WTC11 (cell line): ENCODE measurements at regions not wholly inside any gene's neighbourhood (a gene's known extent, or its start where the extent isn't known, plus 50 kb on each side); places are given as distances from the start of the nearest gene placed in this dataset.

Experiments
- ATF1 ChIP-seq: sonication (generic); formaldehyde crosslinking; IDR thresholded peaks from 2 replicates; pipeline ENCODE4 v1.8.1; 2023; ENCODE audit warnings: mild to moderate bottlenecking, moderate library complexity, missing genetic modification reagents
- ATF3 ChIP-seq: sonication (generic); formaldehyde crosslinking; conservative IDR thresholded peaks from 2 replicates; pipeline ENCODE4 v1.8.1; 2022; ENCODE audit warnings: mild to moderate bottlenecking, missing genetic modification reagents
- ELF4 ChIP-seq: sonication (generic); formaldehyde crosslinking; IDR thresholded peaks from 2 replicates; pipeline ENCODE4 v1.8.1; 2022; ENCODE audit warnings: low read depth, mild to moderate bottlenecking, moderate library complexity, missing genetic modification reagents
- ESRRA ChIP-seq: sonication (generic); formaldehyde crosslinking; IDR thresholded peaks from 2 replicates; pipeline ENCODE4 v1.8.1; 2022; ENCODE audit warnings: mild to moderate bottlenecking, missing genetic modification reagents, borderline replicate concordance
- FOXJ3 ChIP-seq: sonication (generic); formaldehyde crosslinking; IDR thresholded peaks from 2 replicates; pipeline ENCODE4 v1.9.0; 2021; ENCODE audit warnings: missing genetic modification reagents, mild to moderate bottlenecking, borderline replicate concordance
- KAT7 ChIP-seq: sonication (generic); formaldehyde crosslinking; IDR thresholded peaks from 2 replicates; pipeline ENCODE4 v1.8.1; 2023; ENCODE audit warnings: missing genetic modification reagents, mild to moderate bottlenecking, borderline replicate concordance
- MAX ChIP-seq: sonication (generic); formaldehyde crosslinking; IDR thresholded peaks from 2 replicates; pipeline ENCODE4 v1.8.0; 2022; ENCODE audit warnings: mild to moderate bottlenecking, missing genetic modification reagents
- NR2C2 ChIP-seq: sonication (generic); formaldehyde crosslinking; IDR thresholded peaks from 2 replicates; pipeline ENCODE4 v1.8.0; 2022; ENCODE audit warnings: mild to moderate bottlenecking, missing genetic modification reagents
- RELA ChIP-seq: sonication (generic); formaldehyde crosslinking; IDR thresholded peaks from 2 replicates; pipeline ENCODE4 v1.8.1; 2022; ENCODE audit warnings: missing genetic modification reagents, mild to moderate bottlenecking, borderline replicate concordance
- ZNF121 ChIP-seq: sonication (generic); formaldehyde crosslinking; IDR thresholded peaks from 2 replicates; pipeline ENCODE4 v1.8.0; 2023; ENCODE audit warnings: missing genetic modification reagents
- TF ChIP-seq, protein P1 (sequence below): fragments of 200-600 bp; IDR thresholded peaks from 2 replicates; pipeline ENCODE4 v1.8.0; 2022; ENCODE audit warnings: antibody characterized with exemption
- TF ChIP-seq, protein P2 (sequence below): sonication (generic); formaldehyde crosslinking; IDR thresholded peaks from 2 replicates; pipeline ENCODE4 v1.8.1; 2022; ENCODE audit warnings: low read depth, missing genetic modification reagents, borderline replicate concordance
- TF ChIP-seq, protein P3 (sequence below): sonication (generic); formaldehyde crosslinking; IDR thresholded peaks from 2 replicates; pipeline ENCODE4 v1.8.1; 2022; ENCODE audit warnings: missing genetic modification reagents, borderline replicate concordance

- TF ChIP-seq ESRRA (CRISPR knock-in tag) (no peak), ATF3 (no peak), KAT7 (CRISPR knock-in tag) (no peak), ZNF121 (no peak), ATF1 (CRISPR knock-in tag) (no peak), RELA (CRISPR knock-in tag) (no peak), ELF4 (no peak), NR2C2 (CRISPR knock-in tag) (no peak), FOXJ3 (CRISPR knock-in tag) (no peak), MAX (CRISPR knock-in tag) (no peak)
- TF ChIP-seq, protein P1, sequence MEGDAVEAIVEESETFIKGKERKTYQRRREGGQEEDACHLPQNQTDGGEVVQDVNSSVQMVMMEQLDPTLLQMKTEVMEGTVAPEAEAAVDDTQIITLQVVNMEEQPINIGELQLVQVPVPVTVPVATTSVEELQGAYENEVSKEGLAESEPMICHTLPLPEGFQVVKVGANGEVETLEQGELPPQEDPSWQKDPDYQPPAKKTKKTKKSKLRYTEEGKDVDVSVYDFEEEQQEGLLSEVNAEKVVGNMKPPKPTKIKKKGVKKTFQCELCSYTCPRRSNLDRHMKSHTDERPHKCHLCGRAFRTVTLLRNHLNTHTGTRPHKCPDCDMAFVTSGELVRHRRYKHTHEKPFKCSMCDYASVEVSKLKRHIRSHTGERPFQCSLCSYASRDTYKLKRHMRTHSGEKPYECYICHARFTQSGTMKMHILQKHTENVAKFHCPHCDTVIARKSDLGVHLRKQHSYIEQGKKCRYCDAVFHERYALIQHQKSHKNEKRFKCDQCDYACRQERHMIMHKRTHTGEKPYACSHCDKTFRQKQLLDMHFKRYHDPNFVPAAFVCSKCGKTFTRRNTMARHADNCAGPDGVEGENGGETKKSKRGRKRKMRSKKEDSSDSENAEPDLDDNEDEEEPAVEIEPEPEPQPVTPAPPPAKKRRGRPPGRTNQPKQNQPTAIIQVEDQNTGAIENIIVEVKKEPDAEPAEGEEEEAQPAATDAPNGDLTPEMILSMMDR: no peak
- TF ChIP-seq, protein P2, sequence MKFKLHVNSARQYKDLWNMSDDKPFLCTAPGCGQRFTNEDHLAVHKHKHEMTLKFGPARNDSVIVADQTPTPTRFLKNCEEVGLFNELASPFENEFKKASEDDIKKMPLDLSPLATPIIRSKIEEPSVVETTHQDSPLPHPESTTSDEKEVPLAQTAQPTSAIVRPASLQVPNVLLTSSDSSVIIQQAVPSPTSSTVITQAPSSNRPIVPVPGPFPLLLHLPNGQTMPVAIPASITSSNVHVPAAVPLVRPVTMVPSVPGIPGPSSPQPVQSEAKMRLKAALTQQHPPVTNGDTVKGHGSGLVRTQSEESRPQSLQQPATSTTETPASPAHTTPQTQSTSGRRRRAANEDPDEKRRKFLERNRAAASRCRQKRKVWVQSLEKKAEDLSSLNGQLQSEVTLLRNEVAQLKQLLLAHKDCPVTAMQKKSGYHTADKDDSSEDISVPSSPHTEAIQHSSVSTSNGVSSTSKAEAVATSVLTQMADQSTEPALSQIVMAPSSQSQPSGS: no peak
- TF ChIP-seq, protein P3, sequence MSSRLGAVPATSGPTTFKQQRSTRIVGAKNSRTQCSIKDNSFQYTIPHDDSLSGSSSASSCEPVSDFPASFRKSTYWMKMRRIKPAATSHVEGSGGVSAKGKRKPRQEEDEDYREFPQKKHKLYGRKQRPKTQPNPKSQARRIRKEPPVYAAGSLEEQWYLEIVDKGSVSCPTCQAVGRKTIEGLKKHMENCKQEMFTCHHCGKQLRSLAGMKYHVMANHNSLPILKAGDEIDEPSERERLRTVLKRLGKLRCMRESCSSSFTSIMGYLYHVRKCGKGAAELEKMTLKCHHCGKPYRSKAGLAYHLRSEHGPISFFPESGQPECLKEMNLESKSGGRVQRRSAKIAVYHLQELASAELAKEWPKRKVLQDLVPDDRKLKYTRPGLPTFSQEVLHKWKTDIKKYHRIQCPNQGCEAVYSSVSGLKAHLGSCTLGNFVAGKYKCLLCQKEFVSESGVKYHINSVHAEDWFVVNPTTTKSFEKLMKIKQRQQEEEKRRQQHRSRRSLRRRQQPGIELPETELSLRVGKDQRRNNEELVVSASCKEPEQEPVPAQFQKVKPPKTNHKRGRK (CRISPR knock-in tag): no peak
Measured at GRCh38 chr12:90078344-90078743, 369.7 kb upstream of the ATP2B1 start.
